NCI-H526 (cell line): ENCODE measurements at regions not wholly inside any gene's neighbourhood (a gene's known extent, or its start where the extent isn't known, plus 50 kb on each side); places are given as distances from the start of the nearest gene placed in this dataset.

ENCODE experiments used
- DNase-seq, 2 experiments: peaks; one replicate each; lab custom pipeline; 2025; lab: John Stamatoyannopoulos, UW

- peak; percentile 39 to 83 for DNase-seq
Observed at GRCh38 chr19:30666301-30666803, 294.2 kb downstream of the ZNF536 start.

DNA sequence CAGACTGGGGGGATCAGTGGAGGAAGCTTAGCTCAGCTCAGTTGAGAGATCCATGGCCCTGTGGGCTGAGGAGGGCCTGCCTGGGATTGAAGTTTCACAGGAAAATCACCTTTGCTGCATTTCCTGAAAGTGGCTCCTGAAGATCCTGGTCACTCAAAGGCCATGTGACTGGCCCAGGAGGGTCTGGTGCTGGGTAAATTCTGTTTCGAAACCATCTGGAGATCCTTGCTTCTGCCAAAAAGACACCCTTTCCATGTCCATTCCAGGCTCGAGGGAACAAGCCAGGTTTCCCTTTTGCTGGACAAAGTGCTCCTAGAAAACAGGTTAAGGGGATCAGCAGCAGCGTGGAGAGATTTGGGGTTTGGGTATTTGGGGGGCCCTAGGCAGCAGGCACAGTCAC lies 293.3 kb downstream of the ZNF536 start:
- DNase-seq = no peak

DNA sequence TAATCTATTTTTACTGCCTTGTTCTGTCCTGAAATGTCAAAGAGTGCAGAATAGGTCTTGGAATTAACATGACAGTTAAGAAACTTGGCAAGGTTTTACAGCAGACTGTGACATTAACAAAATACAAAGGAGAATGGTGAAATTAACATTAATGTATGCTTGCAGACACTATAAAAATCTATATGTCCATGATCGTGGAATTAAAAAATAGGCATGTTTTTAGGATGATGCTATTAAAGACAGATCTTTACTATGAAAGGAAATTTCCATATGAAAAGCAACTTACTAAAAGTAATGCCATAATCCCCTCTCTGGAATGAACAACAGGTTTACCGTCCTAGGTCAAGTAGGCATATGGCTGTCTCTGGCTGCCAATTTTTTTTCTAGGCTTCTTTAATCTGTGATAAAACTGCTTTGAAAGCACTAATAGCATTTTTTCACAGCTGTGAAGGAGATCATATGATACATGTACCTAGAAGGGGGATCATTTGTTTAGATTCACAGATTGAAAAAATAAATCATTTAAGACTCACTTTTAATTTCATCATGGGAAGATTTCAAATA lies 291.5 kb downstream of the ZNF536 start:
- no peak for DNase-seq

DNA sequence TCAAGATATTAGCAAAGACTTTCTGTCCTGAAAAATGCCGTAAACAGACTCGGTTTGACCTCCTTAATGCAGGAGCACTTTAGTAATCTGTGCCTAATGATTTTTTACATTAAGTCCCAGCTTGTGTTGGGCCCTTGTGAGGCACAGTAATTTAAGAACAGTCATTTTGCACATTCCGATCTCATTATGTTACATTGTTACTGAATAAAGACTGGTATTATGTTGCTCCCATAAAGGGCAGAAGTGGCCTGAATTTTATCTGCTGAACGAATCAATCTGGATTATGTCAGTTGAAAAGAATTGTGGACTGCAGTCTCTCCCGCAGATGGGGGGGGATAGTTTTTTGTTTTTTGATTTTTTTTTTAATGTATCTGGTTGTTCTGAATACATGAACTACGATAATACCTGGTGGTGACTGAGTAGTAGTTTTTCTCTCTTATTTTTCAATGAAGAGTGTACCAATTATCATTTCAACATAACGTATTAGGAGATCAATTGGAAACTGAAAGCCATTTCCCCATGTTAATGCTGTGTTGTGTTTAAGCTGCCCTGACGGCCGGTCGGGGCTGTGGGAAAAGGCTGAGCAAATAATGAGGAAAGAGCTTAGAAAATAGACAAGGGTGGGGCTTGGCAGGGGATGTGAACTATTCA lies 290.2 kb downstream of the ZNF536 start:
- DNase-seq = no peak

DNA sequence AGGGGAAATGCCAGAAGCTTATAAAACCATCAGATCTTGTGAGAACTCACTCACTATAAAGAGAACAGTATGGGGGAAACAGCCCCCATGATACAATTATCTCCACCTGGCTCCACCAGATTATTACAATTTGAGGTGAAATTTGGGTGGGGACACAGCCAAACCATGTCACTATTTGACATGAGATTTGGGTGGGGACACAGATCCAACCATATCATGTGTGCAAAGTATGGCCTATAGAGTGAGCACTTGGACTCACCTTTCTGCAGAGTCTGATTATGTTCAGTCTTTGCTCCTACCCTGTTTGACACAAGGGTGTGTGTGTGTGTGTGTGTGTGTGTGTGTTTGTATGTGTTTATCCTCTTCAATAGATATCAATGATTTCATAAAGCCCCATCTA lies 287.5 kb downstream of the ZNF536 start:
- no peak for DNase-seq

DNA sequence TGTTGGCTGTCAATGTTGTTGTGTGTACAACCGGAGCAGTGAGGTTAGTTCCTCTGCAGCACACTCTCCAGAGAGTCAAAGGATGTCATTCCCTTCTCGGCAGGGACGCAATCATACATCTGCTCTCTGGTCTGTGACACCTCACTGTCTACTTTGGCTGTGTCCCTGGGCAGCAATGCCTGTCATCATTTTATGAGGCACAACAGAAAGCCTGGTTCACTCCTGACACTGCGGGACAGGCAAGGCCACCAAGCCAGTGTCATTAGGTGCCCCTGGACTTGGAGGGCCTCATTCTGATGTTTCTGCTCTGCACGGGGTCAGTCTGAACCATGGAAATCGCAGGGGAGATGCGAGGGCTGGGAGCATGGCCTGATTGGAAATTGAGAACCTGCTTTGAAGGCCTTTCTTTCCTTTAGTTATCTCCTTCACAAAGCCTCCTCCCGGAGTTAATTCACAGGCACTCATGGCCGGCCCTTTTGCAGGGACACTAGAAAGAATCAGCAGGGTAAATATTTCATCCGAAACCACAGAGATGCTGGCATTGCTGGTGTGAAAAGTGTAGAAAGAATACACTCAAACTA lies 284.4 kb downstream of the ZNF536 start:
- no peak for DNase-seq

- DNase-seq = no peak
Observed at GRCh38 chr19:30653646-30654386, 281.6 kb downstream of the ZNF536 start.

DNA sequence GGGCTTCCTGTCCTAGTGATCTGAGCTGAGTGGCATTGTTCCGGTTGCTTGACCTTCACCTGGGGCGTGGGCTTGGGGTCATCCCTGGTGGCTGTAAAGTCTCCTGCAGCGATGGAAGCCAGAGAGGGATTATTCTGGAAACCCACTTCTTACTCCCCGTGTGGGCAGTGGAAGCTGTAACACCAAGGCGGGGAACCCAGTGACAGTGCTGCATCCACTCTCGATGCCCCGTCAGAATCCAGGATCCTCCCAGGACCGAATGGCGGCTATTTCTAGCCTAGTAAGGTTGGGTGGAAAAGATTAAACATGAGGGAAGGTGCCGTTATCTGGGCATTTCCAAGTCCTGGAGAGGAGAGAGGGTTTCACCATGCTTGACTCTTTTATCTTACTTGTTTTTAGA lies 280.6 kb downstream of the ZNF536 start:
- DNase-seq = no peak

GRCh38 chr19:30651691-30652090 lies 279.5 kb downstream of the ZNF536 start:
- no peak for DNase-seq

- DNase-seq = no peak
Observed at GRCh38 chr19:30651066-30651465, 278.9 kb downstream of the ZNF536 start.

DNA sequence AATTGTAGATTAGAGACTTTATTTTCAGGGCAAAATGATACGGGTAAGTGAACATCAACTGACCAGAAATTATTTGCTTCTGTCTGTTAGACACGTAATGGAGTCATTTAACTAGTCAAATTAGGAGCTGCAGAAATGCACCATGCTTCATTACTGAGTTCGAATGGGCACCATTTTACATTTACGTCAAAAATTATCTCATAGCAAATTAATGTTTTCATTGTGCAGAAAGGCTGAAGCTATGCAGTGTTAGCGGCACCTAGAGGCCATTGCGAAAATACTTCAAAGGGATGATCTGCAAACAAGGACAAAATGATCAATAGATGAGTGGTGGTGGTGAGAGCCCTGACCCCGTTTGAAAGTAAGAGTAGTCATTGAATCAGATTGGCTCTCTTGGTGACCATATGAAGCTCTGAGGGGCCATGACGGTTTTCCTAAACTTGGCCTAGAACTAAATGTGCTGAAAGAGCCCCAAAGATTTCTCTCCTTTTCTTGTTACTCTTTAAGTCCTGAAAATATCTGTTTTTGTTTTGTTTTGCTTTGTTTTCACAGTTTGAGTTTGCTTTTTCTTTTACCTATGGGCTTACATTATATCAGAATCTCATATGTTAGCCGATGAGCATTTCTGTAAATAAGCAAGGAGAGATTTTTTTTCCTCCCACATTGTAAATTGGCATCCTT lies 277.9 kb downstream of the ZNF536 start:
- DNase-seq = peak; percentile 97 to 98

GRCh38 chr19:30648866-30649862 lies 277.0 kb downstream of the ZNF536 start:
- peak in 1 of 2 experiments; percentile 79 for DNase-seq

DNA sequence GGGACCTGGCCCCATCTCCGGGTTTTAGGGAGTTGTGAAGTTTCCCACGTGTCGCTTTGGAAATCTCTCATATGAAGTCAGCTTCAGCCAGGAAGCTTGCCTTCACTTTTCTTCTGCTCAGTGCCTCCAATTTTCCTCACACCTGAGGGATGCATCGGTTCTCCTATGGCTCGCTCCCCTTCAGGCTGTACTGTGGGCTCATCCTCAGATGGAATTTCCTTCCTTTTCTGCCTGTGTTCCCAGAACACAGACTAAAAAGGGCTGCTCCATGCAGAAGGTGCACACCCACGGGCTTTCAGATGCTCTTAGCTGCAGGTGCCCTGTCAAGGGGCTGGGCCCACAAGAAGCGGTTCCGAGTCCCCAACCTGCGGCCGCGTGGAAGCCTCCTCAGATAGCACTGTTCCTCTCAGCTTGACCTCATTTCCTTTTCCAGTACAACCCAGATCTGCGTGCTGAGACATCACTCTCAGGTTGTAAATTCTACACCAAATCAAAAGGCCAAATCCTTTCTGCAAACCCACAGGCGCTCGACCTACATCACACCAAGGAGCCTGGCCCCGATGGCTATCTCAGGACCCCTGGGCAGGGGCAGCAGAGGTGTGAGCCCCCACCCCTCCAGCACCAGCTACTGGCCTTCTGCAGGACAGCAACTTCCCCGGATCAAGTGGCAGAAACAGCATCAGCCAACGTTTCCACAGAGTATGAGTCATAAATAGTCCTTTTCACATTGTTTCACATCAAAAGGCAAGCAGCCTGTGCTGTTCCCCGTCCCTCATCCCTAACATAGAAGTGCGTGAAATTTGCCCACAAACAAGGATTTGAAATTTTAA lies 275.9 kb downstream of the ZNF536 start:
- peak in 1 of 2 experiments; percentile 32 for DNase-seq

DNA sequence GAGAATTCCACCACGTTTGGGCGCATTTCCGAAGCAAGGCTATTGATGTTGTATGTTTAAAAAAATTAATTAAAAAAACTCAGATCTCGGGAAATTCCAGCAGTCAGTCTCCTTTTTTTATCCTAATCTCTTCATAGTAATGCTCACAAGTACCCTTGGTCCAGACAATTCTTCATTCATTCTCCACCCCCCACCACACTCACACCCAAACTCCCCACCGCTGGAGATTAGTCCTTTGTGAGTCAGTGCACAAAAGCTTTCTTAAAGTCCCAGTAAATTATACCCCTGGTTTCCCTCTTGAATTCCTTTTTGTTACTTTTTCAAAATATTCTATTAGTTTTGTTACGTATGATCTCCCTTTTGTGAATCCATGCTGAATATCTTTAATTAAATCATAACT lies 274.6 kb downstream of the ZNF536 start:
- no peak for DNase-seq

GRCh38 chr19:30645946-30646577 lies 273.9 kb downstream of the ZNF536 start:
- no peak for DNase-seq

DNA sequence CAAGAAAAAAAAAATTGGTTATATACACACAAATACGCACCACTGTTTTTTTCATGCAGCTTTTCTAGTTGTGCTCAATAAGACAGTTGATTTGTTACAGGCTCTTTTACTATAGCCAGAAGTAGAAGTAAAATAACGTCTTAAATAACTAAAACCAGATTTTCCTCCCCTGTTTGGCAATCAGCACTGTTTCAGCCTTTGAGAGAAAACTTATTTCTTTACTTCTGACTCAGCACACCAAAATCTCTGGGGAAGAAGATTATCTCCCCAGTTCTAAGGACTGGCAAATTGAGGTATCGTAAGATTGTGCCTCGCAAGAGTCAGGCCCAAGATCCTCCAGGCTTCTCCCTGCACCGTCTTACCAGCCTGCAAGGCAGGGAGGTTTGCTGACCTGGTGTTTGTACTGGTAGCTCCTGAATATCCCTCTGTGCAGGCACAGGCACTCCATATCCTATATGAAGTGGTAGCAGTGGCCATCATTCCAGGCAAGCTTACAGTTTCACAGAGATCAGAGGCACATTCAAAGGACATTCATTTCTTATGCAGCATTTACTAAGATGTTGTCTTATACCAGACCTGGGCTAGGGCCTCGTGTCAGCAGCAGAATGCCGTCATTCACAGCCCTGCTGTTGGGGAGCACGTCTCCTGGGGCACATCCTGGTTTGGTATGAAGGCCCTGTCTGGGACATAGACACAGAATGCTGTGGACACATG lies 268.2 kb downstream of the ZNF536 start:
- no peak for DNase-seq

- DNase-seq = no peak
Observed at GRCh38 chr19:30638889-30639288, 266.7 kb downstream of the ZNF536 start.

GRCh38 chr19:30637926-30638325 lies 265.7 kb downstream of the ZNF536 start:
- no peak for DNase-seq
